ENCODE measurements at regions not wholly inside any gene's neighbourhood (a gene's known extent, or its start where the extent isn't known, plus 50 kb on each side); places are given as distances from the start of the nearest gene placed in this dataset.
"Not testable (repeated sequence)": the region's sequence is repeated elsewhere in the genome, so short reads cannot be mapped to it uniquely, and the experiment has no call there.

GRCh38 chr4:31807036-31807435, 1086.9 kb downstream of the PCDH7 start:
- DNase-seq (ENCODE audit: low spot score): no peak
- in situ Hi-C loops (cut with HindIII; ENCODE audit: low sequenced_read_pairs): no loop called here

GRCh38 chr4:31844350-31844749, 1124.2 kb downstream of the PCDH7 start:
- DNase-seq (ENCODE audit: low spot score): no peak
- in situ Hi-C loops (cut with HindIII; ENCODE audit: low sequenced_read_pairs): no loop called here

GRCh38 chr4:31851946-31852345, 1131.8 kb downstream of the PCDH7 start:
- no peak for DNase-seq (ENCODE audit: low spot score)
- in situ Hi-C loops (cut with HindIII; ENCODE audit: low sequenced_read_pairs): no loop called here

DNA sequence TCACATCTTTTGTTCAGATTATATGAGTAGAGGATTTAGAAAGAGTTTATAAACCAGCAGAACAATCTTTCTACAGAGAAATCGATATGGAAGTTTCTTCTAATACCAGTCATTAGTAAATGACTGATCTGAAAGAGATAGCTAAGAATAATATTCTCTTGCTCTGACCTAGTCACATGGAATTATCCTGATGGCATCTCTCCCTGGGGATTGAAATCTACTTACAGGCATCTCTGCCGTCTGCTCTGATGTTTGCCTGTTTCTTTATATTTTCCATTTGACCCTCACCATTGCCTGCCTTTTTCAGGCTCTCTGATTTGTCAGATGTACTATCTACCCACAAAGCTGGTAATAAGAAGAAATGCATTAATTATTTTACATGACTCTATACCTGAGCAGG, 1157.3 kb downstream of the PCDH7 start:
- no peak for DNase-seq (ENCODE audit: low spot score)
- in situ Hi-C loops (cut with HindIII; ENCODE audit: low sequenced_read_pairs): no loop called here

GRCh38 chr4:31880837-31881236, 1160.7 kb downstream of the PCDH7 start:
- in situ Hi-C loops (cut with HindIII; ENCODE audit: low sequenced_read_pairs); DNase-seq (ENCODE audit: low spot score): not testable (repeated sequence)

GRCh38 chr4:31896349-31896748, 1176.2 kb downstream of the PCDH7 start:
- no peak for DNase-seq (ENCODE audit: low spot score)
- in situ Hi-C loops (cut with HindIII; ENCODE audit: low sequenced_read_pairs): no loop called here

- in situ Hi-C loops (cut with HindIII; ENCODE audit: low sequenced_read_pairs): no loop called here
- DNase-seq (ENCODE audit: low spot score): no peak
These were observed 1185.2 kb downstream of the PCDH7 start for GRCh38 chr4:31905363-31905762.

DNA sequence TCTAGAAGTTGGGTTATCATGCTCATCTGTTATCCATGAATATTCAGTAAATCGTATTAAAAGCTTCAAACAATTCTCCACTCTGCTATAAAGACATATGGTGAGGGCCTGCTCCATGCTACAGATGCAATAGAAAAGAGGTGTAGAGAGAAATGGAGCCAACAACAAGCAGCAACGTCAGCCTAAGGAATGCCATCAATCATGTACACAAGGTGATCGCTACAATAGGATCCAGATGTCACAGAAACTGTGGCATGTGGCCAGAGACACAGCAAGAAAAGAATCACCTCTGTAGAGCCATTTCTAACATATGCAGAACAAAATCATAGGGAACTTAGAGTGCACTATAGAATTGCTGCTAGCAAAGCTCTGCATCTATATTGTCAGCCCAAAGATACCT, 1188.1 kb downstream of the PCDH7 start:
- in situ Hi-C loops (cut with HindIII; ENCODE audit: low sequenced_read_pairs): no loop called here
- no peak for DNase-seq (ENCODE audit: low spot score)

GRCh38 chr4:31917334-31917733, 1197.2 kb downstream of the PCDH7 start:
- DNase-seq (ENCODE audit: low spot score): no peak
- in situ Hi-C loops (cut with HindIII; ENCODE audit: low sequenced_read_pairs): no loop called here

- in situ Hi-C loops (cut with HindIII; ENCODE audit: low sequenced_read_pairs): no loop called here
These were observed 1198.7 kb downstream of the PCDH7 start for GRCh38 chr4:31918891-31919290.

DNA sequence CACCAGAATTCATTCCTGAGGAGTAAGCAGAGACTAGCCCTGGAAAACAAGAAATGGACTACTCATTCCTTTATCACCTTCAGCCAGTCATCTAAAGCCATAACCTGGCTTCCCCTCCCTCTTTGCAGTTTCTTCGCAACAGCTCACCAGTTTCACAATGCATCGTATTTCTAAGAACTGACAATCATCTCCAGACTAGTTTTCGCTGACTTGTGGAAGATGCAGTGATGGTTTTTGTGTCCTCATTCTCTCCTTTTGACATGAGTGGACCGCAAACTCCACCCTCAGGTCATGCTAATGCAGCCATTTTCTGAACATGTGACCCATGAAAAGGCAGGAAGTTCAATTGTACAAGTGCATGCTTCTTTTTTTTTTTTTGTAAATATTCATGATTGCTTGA, 1203.5 kb downstream of the PCDH7 start:
- in situ Hi-C loops (cut with HindIII; ENCODE audit: low sequenced_read_pairs): no loop called here

More at GRCh38 chr4:31918891-31919290, 1198.7 kb downstream of the PCDH7 start:
- DNase-seq (ENCODE audit: low spot score): no peak

GRCh38 chr4:31929676-31930345, 1209.6 kb downstream of the PCDH7 start:
- in situ Hi-C loops (cut with HindIII; ENCODE audit: low sequenced_read_pairs): no loop called here
- no peak for DNase-seq (ENCODE audit: low spot score)

More for the DNA sequence above, 1203.5 kb downstream of the PCDH7 start:
- no peak for DNase-seq (ENCODE audit: low spot score)

GRCh38 chr4:31946456-31946855, 1226.3 kb downstream of the PCDH7 start:
- in situ Hi-C loops (cut with HindIII; ENCODE audit: low sequenced_read_pairs): no loop called here
- DNase-seq (ENCODE audit: low spot score): no peak

- no peak for DNase-seq (ENCODE audit: low spot score)
- in situ Hi-C loops (cut with HindIII; ENCODE audit: low sequenced_read_pairs): no loop called here
These were observed 1226.9 kb downstream of the PCDH7 start for GRCh38 chr4:31947101-31947500.

DNA sequence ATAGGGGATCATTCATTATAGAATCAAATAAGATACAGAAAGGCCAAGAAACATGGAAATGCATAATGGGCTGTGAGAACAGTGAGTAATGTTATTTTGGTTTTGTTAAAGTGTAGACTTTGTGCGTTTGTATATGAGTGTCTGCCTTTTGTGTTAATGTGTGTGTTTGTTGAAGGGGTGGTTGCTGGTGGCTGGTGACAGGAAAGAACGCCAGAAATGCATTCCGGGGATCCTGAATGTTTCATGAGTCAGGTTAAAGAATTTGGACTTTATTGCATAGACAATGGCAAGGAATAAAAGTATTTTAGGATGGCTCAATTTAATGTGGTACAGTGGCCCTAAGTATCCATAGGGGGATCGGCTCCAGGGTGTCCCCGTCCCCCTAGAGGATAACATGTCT, 1228.9 kb downstream of the PCDH7 start:
- in situ Hi-C loops (cut with HindIII; ENCODE audit: low sequenced_read_pairs): no loop called here
- no peak for DNase-seq (ENCODE audit: low spot score)

GRCh38 chr4:31955346-31955745, 1235.2 kb downstream of the PCDH7 start:
- in situ Hi-C loops (cut with HindIII; ENCODE audit: low sequenced_read_pairs): no loop called here
- DNase-seq (ENCODE audit: low spot score): no peak

DNA sequence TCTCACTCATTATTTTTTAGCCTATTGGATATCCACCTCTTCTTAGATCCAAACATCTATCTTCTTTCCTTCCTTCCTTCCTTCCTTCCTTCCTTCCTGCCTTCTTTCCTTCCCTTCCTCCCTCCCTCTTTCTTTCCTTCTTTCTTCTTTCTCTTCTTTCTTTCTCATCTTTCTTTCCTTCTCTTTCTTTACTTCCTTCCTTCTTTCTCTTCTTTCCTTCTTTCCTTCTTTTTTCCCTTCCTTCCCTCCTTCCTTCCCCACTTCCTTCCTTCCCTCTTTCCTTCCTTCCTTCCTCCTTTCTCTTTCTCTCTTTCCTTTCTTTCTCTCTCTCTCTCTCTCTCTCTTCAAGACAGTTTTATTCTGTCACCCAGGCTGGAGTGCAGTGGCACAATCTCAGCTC, 1239.8 kb downstream of the PCDH7 start:
- in situ Hi-C loops (cut with HindIII; ENCODE audit: low sequenced_read_pairs): no loop called here
- DNase-seq (ENCODE audit: low spot score): no peak

DNA sequence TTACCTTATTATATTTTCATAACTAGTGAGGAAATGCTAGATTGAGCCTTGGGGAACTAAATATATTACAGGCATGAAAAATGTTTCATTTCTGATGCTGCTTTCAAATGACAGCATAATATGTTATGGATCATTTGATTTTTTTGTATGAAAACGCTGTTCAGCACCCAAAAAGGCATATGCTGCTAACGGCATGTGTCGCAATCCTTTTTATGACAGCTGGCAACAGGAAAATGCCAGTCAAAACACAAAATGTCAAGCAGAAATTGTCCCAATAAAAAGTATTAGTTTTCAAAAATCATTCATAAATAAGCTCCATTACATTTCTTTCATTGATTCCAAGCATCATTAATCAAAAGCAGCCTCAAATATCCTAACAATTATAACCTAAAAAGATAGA, 1244.5 kb downstream of the PCDH7 start:
- no peak for DNase-seq (ENCODE audit: low spot score)
- in situ Hi-C loops (cut with HindIII; ENCODE audit: low sequenced_read_pairs): no loop called here

DNA sequence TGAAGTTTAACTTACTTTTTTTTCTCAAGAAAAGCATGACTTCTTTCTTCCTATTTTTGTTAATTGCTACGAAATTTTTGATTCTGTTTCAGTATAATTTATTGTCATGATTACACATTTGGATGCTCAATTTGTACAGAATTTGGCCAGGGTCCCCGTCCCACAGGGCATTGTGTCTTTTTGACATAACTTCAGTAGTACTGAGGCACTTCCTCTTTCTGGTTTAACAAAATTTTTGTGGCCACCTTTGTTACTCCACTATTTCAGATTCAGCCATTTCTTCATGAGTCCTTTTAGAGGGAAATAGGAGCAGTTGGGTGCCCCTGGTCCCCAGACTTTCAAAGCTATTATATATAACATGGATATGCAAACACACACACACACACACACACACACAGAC, 1248.7 kb downstream of the PCDH7 start:
- in situ Hi-C loops (cut with HindIII; ENCODE audit: low sequenced_read_pairs): no loop called here
- DNase-seq (ENCODE audit: low spot score): no peak

- DNase-seq (ENCODE audit: low spot score): no peak
- in situ Hi-C loops (cut with HindIII; ENCODE audit: low sequenced_read_pairs): no loop called here
These were observed 1254.4 kb downstream of the PCDH7 start for GRCh38 chr4:31974490-31975002.

DNA sequence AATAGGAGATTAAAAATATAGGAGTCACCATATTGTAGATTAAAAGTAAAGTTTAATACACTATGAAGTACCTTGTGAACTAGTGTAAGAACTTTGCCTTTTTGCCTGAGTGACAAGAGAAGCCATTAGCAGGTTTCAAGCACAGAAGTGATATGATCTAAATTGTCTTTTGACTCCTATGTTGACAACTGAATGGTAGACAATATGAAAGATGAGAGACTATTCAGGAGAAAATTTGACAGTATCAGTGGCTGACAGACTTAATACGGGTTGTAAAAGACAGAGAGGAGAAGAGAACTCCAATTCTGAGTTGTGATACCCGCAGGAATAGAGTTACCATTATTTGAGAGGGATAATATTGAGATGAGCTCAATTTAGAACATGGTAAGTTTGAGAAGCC, 1259.8 kb downstream of the PCDH7 start:
- DNase-seq (ENCODE audit: low spot score): no peak
- in situ Hi-C loops (cut with HindIII; ENCODE audit: low sequenced_read_pairs): no loop called here

Data from G401 (cell line).